ENCODE measurements at regions not wholly inside any gene's neighbourhood (a gene's known extent, or its start where the extent isn't known, plus 50 kb on each side); places are given as distances from the start of the nearest gene placed in this dataset.

- no peak for DNase-seq (ENCODE audit: low spot score)
Observed at GRCh38 chr5:9920697-9921096, 290.5 kb upstream of the TAS2R1 start.

- DNase-seq (ENCODE audit: low spot score) = no peak
Observed at GRCh38 chr5:9919306-9920030, 289.3 kb upstream of the TAS2R1 start.

GRCh38 chr5:9905661-9906060, 275.5 kb upstream of the TAS2R1 start:
- DNase-seq (ENCODE audit: low spot score) = no peak

- no peak for DNase-seq (ENCODE audit: low spot score)
Observed at GRCh38 chr5:9903801-9904200, 273.6 kb upstream of the TAS2R1 start.

DNA sequence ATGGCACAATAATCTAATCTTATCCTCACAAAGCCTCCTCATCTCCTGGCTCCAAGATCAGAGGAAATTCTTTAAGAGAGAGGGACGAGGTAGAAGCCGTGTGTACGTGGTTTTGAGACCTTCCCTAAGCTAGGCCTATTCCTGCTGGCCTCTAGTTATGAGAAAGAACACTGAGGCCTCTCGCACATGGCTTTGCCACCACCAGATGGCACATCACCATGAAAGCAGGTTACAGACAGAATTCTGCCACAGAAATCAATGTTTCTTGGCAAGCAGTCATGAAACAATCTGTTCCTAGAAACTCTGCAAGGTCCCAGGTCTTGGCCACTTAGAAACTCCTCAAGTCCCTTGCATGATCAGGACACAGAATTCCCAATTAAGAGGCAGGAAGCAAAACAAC, 268.2 kb upstream of the TAS2R1 start:
- DNase-seq (ENCODE audit: low spot score) = no peak

- no peak for DNase-seq (ENCODE audit: low spot score)
Observed at GRCh38 chr5:9895302-9895645, 265.1 kb upstream of the TAS2R1 start.

DNA sequence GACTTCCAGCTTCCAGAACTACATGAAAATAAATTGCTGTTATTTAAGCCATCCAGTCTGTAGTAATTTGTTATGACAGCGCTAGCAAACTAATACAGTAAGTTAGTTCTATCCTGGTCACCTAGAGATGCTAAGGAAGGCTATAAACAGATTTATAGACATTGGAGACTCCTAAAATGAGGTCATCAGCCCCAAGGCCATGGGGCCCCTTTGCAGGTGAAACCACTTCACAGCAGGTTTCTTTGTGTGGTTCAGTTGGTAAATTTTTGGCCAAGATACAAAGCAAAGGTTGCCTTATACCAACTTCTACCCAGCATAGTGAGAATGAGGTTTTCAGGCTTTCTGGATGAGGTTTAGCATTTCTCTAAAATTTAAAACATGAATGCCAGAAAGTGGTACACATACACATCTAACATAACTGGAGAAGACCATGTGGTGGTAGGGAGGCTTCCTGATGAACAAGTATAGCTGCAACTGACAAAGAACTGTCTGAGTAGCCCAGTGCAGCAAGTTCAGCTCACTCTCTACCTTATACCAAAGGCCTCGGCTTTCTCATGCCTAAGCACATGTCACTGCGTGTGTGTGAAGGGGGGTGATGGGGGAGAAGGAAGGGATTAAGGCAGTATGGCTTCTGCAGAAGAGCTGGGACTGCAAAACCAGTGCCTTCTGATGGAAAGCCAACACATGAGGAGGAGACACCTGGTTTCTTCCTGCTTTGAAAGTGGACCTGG, 264.6 kb upstream of the TAS2R1 start:
- no peak for DNase-seq (ENCODE audit: low spot score)

DNA sequence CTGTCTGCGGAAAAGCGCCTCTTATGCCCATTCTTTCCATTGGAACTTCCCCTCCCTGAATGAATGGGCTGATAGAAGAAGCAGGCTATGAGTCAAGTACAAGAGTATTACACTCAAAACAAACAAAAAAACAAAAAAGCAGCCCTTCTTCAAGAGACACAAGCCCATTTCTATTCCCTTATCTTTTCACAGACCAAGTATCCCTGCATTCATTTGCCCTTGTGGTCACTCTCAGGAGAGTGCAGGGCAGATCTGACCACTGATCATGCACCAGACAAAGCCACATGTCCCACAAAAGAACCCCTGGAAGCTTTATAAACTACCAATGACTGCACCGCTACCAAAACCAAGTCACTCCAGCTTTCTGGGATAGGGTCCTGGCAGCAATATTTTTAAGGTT, 262.5 kb upstream of the TAS2R1 start:
- DNase-seq (ENCODE audit: low spot score) = no peak

DNA sequence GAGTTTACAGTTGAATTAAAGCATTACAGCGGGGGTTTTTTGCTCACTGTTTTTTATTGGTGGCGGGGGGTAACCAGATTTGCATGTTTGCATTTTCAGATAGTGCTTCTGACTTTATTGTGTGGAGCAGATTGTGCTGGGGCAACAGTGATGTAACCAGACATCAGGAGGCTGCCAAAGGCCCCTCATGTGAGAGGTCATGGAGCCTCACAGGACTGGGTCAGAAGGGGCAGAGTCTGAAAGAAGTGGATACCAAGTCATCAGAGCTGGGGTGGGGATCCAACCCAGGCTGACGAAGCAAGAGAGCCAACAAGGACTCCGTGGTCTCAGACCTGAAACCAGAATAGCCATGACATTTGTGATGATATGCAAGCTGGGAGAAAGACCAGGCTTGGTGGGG, 259.4 kb upstream of the TAS2R1 start:
- no peak for DNase-seq (ENCODE audit: low spot score)

GRCh38 chr5:9888501-9888901, 258.4 kb upstream of the TAS2R1 start:
- no peak for DNase-seq (ENCODE audit: low spot score)

DNA sequence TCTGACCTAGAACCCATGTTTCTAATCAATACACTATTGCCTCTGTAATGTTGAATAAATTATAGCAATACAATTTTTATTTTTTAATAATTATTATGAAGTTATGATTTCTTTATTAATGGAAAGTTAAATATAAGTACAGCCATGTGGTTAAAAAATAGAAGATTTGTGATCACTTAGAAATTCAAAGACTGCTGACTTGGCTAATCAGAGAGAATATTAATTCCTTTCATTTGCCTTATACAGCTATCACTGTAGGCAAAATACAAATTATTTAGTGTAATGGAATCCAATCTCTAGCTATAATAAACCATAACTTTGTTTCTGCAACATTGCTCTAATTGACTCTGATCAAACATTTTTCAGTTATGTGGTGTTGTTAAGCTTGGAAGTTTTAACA, 255.0 kb upstream of the TAS2R1 start:
- no peak for DNase-seq (ENCODE audit: low spot score)

DNA sequence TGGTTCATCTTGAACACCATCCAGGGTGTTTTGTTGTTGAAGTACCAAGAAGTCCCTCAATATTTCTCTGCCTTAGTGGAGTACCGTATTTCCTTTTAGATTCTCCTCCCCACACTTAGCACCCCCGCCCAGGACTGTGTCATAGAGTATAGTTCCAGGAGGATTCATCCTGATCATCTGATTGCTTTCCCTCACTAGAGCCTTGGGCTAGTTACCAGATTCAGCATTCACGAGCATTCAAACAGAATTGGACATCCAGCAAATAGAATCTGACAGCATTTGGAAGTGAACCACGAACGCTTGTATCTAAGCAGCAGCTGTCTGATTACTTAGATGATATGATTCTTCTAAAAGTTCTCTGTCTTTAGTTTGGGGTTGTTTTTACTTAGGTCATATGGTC, 248.1 kb upstream of the TAS2R1 start:
- DNase-seq (ENCODE audit: low spot score) = no peak

GRCh38 chr5:9877488-9877887, 247.3 kb upstream of the TAS2R1 start:
- DNase-seq (ENCODE audit: low spot score) = no peak

DNA sequence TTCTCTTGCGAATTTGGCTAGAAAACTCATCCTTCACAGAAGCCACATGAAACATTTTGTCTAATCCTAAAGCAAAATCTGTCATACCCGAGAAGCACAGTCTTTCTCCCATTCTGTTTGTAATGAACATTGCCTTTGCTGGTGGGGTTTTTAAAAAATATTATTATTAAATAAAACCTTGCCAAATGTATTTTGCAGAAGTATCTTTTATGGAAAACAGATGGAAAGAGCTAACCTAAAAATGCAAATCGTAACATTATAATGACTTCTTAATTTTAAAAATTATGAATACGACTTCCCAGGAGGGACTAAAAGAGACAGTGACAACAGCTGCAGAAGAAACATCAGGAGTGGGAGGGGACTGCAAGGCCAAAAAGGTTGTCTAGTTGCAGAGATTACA, 246.3 kb upstream of the TAS2R1 start:
- no peak for DNase-seq (ENCODE audit: low spot score)

DNA sequence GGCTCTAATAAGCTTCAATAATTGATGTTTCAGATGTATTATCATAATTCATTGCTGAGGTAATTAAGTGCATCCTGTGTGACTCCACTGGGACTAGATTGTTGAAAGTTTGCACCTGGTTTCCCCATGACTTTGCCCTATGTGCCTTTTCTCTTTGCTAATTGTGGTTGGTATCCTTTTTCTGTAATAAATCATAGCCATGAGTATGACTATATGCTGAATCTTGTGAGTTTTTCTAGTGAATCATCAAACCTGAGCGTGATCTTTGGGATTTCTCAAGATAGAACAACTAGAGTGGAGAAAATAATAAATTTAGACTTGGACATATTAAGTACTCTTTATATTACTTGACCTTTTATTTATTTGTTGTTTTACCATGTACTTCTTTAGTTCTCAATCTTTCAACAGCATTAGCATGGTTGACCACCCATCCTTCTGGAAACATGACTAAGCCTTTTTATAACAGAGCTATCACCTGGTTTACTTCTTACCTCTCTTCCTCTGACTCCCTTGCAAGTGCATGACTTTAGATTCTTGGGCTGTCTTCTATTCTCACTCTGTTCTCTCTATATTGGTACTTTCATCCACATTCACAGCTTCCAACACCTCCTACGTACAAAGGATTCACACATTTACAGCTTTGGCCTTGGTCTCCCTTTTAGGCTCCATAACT, 239.6 kb upstream of the TAS2R1 start:
- no peak for DNase-seq (ENCODE audit: low spot score)

GRCh38 chr5:9865574-9865973, 235.4 kb upstream of the TAS2R1 start:
- no peak for DNase-seq (ENCODE audit: low spot score)

DNA sequence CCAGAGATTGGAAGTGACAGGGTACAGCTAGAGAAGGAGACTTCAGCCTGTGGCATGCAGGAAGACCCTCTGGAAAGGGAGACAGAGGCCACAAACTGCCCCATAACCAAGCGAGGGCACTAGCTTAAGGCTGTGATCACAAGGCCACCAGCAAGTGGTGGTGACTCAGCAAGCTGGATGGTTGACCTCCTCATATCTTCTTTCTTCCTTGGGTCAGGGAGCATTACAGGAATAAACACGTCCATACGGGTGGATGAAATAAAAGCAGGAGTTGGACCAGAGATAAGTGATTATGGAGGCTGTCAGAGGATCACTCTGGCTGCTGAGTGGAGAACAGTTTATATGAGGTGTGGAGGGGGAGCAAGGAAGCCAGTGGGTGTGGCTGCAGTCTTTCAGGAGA, 234.6 kb upstream of the TAS2R1 start:
- DNase-seq (ENCODE audit: low spot score) = no peak

- no peak for DNase-seq (ENCODE audit: low spot score)
Observed at GRCh38 chr5:9863486-9863885, 233.3 kb upstream of the TAS2R1 start.

DNA sequence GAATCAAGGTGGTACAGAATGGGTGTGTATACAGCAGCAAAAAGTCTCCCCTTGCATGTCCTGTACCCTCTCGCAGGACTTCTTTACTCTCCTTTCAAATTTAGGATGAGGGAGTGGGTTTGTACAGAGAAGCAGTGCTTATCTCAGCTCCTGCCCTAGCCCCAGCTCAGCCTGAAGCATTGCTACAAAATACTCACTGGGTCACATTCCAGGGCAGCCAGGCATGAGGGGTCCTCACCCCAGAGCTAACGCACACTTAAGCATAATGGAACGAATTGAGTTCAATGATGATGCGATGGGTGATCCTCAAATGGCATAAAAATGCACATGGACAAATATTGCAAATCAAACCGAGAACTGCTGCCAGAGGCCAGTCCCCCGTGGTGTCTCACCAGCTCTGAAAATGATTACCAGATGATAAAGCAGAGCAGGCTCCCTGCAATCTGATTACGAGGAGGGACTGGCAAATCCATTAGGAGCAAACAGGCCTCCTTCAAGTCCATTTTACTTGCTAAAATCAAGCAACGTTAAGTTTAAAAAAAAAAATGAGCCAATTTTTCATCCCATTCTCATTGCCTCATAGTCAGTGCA, 231.6 kb upstream of the TAS2R1 start:
- no peak for DNase-seq (ENCODE audit: low spot score)

GRCh38 chr5:9859808-9860207, 229.7 kb upstream of the TAS2R1 start:
- no peak for DNase-seq (ENCODE audit: low spot score)

DNA sequence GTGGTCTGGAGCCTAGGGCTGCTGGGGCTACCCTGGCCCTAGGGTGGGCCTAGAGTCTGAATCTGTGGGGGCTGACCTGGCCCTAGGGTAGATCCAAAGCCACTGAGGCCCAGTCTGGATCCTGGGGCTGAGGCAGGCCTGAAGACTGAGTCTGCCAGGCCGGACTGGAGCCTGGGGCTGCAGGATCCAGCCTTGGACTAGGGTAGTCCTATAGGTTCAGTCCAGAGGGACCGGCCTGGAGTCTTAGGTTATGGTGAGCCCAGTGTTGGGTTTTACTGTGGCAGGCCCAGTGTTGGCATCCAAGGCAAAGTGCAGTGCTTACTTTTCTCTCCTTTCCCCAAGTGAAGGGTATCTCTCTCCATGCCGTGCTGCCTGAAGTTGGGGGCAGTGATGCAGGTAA, 227.9 kb upstream of the TAS2R1 start:
- DNase-seq (ENCODE audit: low spot score) = no peak

DNA sequence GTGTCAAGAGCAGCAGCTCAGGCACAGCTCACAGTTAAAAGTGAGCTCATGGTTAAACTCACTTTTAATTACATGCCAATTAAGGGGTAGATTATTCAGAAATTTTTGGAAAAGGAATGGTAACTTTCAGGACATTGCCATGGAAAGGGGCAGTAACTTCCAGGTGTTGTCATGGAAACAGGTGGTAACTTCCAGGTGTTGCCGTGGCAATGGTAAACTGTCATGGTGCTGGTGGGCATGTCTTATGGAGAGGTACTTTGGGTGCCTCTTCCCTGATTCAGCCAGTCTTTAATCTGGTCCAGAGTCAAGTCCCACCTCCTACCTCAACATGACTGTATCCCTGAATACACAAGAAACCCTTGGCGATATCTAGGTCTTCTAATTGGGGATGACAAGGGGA, 223.2 kb upstream of the TAS2R1 start:
- DNase-seq (ENCODE audit: low spot score) = no peak

GRCh38 chr5:9852671-9853070, 222.5 kb upstream of the TAS2R1 start:
- no peak for DNase-seq (ENCODE audit: low spot score)
